HG02943 (cell line): ENCODE measurements at regions not wholly inside any gene's neighbourhood (a gene's known extent, or its start where the extent isn't known, plus 50 kb on each side); places are given as distances from the start of the nearest gene placed in this dataset.
"Not testable (repeated sequence)": the region's sequence is repeated elsewhere in the genome, so short reads cannot be mapped to it uniquely, and the experiment has no call there.

ENCODE experiments used
- ATAC-seq: cut with Tn5 transposase; IDR thresholded peaks from one replicate; pipeline ENCODE4 v1.9.1; 2021; ENCODE audit warnings: mild to moderate bottlenecking, low read depth, moderate library complexity; ENCODE audit not compliant: unreplicated experiment

DNA sequence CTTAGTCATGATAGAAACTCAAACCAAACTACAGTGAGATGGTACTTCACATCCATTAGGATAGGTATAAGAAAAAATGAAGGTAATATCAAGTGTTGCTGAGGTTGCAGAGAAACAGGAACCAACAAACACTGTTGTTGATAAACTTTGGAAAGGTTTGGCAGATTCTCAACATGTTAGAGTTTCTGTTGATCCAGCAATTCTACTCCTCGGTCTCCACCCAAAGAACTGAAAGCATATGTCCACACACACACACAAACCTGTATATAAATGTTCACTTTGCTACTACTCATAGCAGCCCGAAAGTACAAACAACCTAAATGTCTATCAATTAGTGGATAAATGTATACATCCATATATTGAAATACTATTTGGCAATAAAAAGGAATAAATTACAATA is 128.3 kb upstream of the CARMIL1 start:
- ATAC-seq: no peak

DNA sequence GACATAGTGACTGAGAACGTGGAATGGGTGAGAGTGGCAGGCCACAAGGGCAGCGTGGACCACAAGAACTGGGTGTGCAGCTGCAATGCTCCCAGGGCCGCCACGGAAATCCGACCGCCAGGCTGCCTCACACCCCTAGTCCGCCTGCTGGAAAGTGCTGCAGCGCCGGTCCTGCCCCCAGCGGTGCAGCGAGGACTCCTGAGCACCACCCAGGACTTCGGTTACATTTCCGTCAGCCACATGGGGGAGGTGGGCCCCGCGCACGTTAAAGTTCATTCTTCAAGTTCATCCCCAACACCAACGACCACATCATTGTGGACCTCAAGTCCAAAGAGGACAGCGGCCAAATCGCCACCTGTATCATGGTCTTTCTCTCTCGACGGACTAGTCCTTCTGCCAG is 126.1 kb upstream of the CARMIL1 start:
- no peak for ATAC-seq

DNA sequence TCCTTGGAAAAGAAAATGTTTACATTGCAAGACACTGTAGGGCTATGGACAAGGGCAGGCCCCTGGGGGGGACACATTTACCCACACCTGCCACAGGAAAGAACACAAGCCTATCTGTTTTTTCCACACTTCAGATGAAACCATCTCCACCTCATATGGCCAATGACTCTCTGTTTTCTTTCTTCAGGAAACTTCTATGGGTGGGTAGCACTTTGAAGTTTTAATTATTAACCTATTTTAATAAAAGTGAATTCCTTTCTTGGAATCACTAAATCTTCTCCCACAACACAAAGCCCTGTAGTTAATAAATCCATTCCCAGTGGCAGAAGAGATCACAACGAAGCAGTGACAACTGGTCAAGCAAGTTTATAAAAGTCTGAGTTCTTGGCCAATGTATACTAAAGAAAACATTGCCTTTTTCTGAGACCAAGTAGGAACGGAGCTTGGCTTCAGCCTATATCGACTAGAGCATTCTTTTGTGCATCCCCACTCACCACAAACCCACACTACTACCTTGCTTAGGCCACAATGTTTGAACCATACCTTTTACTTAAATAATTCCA is 125.1 kb upstream of the CARMIL1 start:
- ATAC-seq: no peak

DNA sequence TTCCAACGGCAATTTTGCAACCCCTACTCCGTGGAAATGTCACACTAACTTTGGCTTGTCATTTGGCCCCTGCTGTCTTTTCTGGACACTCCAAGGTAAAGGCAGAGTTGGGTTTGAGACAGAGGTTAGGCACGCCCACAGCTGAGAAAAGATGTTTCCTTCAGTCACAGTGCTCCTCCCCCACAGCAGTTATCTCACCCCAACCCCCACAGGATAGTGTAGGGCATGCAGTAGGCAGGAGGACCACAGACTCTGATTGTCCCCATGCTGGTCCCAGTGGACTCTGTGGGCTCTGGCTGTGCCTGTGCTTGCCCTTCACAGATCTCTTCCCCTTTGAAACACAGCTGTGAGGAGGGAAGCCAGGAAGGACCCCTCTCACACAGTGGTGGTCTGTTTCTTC is 124.0 kb upstream of the CARMIL1 start:
- no peak for ATAC-seq

DNA sequence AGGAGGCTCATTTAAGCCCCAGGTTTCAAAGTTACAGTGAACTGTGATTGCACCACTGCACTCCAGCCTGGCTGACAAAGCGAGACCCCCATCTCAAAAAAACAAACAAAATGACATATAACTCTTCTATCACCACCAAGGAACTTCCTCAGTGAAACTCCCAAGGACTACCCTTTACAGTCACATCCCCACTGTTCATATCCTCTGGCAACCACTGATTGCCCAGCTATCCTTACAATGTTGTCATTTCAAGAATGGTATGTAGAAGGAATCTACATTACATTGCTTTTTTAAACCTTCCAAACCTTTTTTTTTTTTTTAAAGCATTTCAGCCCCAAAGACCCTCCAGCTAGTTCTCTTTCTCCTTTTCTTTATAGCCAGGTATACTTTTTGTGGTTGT is 123.1 kb upstream of the CARMIL1 start:
- ATAC-seq: no peak

DNA sequence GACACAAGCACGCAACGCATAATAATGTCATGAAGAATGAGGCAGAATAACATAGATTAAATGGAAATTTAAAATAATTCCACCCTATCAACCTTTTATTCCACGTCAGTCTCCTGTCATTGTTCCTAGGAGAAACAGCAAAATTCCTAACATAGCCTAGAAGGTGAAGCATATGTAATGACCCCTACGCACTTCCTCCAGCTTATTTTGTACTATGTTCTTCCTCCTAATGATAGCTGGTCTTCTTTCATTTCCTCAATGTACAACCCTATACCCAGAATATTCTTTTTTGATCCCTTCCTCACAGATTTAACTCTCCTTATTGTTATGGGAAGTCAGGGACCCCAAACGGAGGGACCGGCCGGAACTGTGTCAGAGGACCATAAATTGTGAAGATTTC is 122.0 kb upstream of the CARMIL1 start:
- no peak for ATAC-seq

DNA sequence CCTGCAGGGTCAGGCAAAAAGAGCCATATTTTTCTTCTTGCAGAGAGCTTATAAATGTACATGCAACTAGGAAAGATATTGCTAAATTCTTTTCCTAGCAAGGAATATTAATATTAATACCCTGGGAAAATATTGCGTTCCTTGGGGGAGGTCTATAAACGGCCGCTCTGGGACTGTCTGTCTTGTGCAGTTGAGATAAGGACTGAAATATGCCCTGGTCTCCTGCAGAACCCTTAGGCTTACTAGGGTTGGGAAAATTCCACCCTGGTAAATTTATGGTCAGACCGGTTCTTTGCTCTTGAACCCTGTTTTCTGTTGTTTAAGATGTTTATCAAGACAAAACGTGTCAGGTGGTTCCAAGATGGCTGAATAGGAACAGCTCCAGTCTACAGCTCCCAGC is 121.3 kb upstream of the CARMIL1 start:
- ATAC-seq: no peak

DNA sequence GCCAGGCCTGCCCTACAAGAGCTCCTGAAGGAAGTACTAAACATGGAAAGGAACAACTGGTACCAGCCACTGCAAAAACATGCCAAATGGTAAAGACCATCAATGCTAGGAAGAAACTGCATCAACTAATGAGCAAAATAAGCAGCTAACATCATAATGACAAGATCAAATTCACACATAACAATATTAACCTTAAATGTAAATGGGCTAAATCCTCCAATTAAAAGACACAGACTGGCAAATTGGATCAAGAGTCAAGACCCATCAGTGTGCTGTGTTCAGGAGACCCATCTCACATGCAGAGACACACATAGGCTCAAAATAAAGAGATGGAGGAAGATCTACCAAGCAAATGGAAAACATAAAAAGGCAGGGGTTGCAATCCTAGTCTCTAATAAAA is 119.0 kb upstream of the CARMIL1 start:
- not testable (repeated sequence) for ATAC-seq

DNA sequence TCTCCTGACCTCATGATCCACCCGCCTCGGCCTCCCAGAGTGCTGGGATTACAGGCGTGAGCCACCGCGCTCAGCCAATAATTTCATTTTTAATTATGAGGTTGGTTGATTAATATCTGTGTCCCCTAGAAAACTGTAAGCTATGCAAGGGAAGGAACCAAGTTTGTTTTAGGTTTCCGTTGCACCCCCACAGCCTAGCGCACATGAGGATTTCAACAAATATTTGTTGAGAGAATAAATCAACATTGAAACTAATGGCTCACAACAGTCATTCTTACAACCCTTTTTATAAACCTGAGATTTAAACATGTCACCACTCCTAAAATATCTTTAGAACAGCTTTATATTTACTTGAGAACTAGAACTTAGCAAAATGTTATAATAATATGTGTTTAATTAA is 114.0 kb upstream of the CARMIL1 start:
- no peak for ATAC-seq

DNA sequence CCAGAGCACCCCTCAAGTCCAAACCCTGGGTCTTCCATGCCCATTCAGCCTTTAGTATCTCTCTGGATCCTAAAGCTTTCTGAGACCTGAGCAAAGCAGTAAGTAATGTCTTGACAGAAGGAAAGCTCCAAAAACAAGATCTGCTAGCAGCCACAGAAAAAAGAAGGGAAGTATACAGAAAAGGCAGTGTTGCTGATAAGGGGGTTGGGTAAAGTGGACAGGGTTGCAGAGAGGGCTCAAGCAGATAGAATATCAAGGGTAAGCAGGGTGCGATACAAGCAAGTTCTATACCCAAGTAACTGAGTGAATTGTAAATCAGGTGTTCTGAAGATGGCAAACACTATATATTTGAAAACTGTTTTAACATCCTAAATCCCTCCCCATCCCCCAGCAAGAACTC is 113.4 kb upstream of the CARMIL1 start:
- ATAC-seq: no peak

DNA sequence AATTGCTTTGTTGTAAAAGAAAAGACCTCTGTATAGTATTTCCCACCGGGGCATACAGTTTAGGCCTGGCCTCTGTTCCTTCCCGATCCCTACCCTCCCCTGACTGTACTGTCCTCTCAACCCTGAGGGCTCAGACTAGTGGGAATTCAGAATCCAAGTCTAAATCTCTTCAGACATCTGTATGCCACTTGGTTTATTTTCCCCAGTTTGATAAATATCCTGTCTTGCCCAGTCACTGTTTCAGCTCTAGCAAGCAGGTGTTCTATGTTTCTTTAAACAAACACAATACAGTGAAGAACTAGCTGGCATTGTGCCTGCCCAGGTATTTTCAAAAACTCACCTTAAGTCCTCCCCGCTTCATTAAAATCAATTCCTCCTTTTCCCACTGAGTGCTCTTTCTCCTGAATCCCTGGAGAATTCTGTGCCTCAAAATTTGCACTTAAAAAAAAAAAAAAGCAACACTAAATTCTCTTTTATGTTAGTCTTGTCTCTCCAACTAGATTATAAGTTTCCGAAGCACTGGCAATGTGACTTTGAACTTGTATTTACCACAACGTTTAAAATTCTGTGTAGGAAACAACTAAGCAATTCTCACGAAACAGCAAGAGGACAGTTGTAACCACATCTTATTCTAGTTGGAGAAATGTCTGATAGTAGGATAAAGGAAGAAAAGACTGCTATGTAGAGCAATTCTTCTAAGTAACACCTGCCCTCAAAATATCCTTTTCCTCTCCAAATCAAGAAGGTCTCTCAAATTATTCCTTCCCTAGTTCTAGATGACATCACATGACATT is 112.0 kb upstream of the CARMIL1 start:
- no peak for ATAC-seq

DNA sequence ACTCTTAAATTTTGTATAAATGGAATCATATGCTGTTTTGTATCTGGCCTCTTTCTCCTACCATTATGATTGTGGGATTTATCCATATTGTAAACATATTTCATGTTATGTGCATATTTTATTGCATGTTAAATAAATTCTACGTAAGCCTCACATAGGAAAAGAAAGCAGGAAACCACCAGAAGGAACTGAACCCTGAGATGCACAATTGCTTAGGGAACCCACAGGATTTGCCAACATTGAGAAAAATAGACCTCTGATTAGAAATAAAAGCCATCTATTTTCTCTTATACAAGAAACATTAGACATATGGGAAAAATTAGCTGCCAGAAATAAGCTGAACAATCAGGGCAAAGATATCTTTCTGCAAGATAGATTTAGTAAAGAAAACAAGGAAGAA is 111.2 kb upstream of the CARMIL1 start:
- ATAC-seq: no peak

DNA sequence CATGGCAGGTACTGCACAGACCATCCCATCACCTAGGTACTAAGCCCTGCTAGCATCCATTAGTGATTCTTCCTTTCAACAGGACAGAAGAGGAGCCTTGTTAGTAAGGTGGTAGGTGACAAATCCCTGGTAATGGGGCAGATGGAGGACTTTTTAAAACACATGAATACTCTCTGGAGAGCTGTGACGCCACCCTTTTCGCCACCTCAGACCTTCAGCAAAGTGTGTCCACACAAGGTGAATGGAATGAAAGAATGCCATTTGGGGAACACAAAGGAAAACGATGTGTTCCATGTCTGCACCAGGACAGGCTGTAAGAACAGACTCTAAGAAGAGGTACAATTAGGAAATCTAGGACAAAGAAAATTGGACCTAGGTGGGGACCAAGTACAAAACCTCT is 110.5 kb upstream of the CARMIL1 start:
- no peak for ATAC-seq

DNA sequence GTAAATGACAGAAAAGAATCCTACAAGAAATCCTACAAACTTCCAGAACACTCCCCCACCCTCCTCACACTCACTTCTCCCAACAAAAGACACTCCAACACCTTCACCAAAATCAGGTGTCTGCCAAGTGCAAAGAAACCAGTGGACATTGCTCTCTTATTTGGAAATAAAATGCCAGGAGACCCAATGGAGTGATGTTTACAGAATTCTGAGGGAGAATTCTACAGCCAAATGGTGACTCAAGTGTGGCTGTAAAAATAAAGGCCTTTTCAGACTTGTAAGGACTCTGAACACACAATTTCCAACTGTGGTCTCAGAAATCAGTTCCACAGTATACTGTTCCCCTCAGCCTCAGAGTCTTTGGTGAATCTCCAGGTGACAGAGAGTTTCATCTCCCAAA is 109.6 kb upstream of the CARMIL1 start:
- ATAC-seq: no peak

DNA sequence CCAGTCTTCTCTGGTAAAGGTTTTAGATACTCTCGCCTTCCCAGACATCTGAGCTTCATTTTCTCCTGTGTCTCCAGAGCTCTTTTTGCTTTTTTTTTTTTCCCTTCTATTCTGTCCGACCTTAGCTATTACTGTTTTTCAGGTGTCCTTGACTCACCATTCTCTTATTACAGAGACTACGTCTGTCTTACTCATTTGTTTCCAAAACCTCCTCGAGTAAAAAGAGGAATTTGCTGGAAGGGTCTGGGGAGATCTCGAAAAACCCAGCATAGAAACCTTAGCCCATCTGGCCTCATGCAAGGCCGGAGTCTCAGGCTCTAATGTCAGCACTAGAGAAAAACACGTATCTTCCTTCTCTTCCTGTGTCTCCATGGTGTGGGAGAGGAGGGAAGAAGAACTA is 109.2 kb upstream of the CARMIL1 start:
- no peak for ATAC-seq

DNA sequence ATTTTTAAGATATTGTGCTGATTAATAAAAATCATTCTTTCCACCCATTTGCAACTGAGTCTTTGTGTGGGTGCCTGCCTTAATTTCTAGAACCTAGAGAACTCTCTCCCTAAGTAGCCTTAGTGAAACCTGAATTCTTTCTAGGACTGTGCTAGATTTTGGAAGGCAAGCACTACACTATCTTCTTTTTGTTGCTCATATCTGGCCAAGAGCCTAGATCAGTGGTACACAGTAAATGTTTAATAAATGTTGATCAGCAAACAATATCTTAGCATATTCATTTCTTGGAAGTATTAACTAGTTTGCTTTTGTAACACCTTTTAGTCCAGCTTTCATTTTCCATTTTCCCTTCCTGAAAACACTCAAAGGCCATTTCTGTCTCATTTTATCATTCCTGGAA is 108.5 kb upstream of the CARMIL1 start:
- ATAC-seq: no peak

DNA sequence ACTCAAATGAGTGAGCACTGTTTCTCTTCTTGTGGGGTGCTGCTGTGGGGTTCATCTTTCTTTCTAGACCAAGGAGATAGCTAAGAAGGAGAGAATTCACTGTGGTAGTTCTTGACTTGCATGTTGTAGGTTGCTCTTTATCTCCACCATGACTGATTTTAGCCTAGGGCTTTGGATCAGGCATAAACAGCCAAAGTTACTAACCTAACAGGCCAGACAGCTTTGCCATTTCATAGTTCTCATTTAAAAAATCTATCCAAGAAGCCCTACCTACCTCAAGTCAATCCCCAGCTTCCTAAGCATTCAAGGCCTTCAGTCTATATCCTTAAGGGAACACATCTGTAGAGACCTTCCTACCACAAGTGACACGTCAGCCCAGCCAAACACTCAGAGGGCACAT is 107.9 kb upstream of the CARMIL1 start:
- no peak for ATAC-seq

DNA sequence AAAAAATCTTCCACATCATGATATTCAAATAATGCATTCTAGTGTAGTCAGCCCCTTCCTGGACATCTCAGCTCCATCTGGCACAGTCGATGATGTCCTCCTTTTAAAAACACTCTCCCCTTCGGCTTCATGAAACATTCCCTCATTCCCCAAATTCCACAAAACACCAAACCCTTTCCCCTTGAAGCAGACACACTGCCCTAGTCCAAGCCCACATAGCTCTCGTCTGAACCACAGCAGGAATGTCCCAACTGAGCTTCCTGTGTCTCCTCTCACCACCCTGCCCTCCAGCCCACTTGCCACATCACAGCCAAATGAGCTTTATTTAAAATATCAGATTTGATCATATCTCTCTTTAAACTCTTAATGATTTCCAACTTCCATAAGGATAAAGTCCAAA is 106.4 kb upstream of the CARMIL1 start:
- ATAC-seq: no peak

DNA sequence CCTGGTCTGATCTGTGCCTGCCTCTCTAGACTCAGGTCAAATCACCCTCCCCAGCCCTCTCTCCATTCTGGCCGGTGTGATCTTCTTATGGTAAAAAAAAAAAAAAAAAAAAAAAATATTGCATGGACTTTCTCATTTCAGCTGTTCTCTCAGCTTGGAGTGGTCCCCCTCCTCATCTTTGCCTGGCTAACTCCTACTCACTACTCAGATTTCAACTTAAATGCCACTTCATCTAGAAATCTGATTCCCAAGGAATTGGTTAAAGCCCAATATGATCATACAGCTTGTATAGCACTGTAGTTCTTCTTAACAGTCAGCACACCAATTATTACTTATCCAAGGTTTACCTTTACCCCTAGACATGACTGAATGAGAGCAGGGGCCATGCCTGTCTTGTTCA is 105.9 kb upstream of the CARMIL1 start:
- no peak for ATAC-seq

DNA sequence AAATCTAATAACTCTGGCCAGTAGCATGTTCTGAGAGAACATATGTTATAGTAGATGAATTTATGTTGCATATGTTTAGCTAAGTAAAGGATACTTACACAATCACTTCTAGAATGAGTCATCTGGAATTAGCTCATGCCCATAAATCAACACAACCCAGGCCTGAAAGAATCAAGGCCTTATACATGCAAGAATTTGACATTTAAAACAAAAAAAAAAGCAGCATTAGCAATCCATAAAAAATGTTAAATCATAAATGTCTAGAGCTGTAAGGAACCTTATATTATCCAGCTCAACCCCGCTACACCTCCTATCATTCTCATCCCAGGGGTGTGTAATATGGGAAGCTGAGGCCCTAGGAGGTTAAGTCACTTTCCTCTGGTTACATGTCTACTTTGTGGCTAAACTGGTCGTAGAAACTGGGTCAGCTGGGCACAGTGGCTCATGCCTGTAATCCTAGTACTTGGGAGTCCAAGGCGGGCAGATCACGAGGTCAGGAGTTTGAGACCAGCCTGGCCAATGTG is 105.2 kb upstream of the CARMIL1 start:
- no peak for ATAC-seq

DNA sequence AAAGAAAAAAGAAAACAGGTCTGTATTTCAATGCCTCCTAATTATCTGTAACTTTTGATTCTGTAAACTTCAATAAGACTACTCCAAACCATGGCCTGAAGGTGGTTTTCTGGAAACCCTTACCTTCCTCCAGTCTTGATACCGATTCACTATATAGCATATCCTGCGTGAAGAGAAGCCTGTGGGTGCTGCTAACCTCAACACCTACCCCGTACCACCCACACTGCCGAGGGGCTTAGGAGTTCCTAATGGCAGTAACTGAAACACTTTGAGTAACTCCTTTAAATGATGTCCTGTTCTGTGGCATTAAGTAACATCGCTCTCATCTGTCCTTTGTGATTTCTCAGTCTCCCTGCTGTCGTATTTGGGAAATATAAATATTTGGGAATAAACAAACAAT is 104.5 kb upstream of the CARMIL1 start:
- no peak for ATAC-seq

DNA sequence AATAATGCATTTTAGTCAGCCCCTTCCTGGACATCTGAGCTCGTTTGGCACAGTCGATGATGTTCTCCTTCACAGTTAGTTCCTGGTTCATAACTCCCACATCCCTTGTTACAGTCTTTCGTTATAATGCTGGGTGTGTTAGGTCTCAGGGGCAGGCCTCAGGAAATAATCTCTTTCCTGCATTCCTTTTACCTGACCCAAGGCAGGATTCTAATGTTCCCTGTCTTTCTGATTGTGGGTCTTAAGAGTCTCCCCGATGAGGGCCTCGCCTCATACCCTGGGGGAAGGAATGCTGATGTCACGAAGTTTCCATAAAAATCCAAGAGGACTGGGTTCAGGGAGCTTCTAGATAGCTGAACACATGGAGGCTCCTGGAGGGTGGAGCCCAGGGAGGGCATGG is 104.0 kb upstream of the CARMIL1 start:
- ATAC-seq: no peak
